HepG2 (cell line): ENCODE measurements at regions not wholly inside any gene's neighbourhood (a gene's known extent, or its start where the extent isn't known, plus 50 kb on each side); places are given as distances from the start of the nearest gene placed in this dataset.
"Not testable (repeated sequence)": the region's sequence is repeated elsewhere in the genome, so short reads cannot be mapped to it uniquely, and the experiment has no call there.

ENCODE experiments used
- SRF ChIP-seq: IDR thresholded peaks from 2 replicates; pipeline ENCODE4 v1.6.1; 2011; ENCODE audit warnings: mild to moderate bottlenecking, low read depth, low read length, moderate library complexity
- ZNF569 ChIP-seq: sonication (generic); formaldehyde crosslinking; IDR thresholded peaks from 2 replicates; pipeline ENCODE4 v1.5.0; 2020; ENCODE audit warnings: mild to moderate bottlenecking, missing genetic modification reagents, moderate library complexity, borderline replicate concordance
- ZNF674 ChIP-seq: sonication (generic); formaldehyde crosslinking; IDR thresholded peaks from 2 replicates; pipeline ENCODE4 v1.5.0; 2020; ENCODE audit warnings: low read depth, mild to moderate bottlenecking, missing genetic modification reagents

GRCh38 chr12:131284954-131285904, 331.5 kb downstream of the ADGRD1 start:
- not testable (repeated sequence) for TF ChIP-seq ZNF674 (CRISPR knock-in tag); ZNF569; SRF
